H54 (cell line): ENCODE measurements at regions not wholly inside any gene's neighbourhood (a gene's known extent, or its start where the extent isn't known, plus 50 kb on each side); places are given as distances from the start of the nearest gene placed in this dataset.

Source experiments
- DNase-seq: peaks from one replicate; pipeline ENCODE4 v3.0.0; 2011; ENCODE audit warnings: low spot score, mixed read lengths; ENCODE audit not compliant: insufficient read length
- FAIRE-seq: peaks from 3 replicates; lab custom pipeline; 2011; peaks lifted over from hg19 to GRCh38; lab: Jason Lieb, UNC
- POLR2A ChIP-seq: IDR thresholded peaks from 2 replicates; pipeline ENCODE4 v1.6.1; 2011; ENCODE audit warnings: low read depth, mild to moderate bottlenecking, low read length

DNA sequence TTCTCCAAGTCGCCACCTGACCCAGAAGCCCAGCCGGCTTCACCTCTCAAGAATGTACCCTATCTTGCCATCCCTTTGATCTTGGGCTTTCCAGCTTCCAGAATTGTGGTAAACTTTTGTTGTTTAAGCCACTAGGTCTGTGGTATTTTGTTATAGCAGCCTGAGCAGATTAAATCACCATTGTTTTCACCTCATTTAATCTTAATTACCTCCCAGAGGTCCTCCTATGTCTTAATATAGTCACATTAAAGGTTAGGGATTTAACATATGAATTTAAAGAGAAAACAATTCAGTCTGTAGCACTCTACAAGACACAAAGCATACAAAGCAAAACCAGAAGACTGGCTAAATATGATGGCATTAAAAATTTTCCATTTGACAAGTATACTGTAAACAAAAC is 123.4 kb upstream of the CADM2 start:
- TF ChIP-seq POLR2A, result no peak
- FAIRE-seq (no peak), DNase-seq (no peak)

DNA sequence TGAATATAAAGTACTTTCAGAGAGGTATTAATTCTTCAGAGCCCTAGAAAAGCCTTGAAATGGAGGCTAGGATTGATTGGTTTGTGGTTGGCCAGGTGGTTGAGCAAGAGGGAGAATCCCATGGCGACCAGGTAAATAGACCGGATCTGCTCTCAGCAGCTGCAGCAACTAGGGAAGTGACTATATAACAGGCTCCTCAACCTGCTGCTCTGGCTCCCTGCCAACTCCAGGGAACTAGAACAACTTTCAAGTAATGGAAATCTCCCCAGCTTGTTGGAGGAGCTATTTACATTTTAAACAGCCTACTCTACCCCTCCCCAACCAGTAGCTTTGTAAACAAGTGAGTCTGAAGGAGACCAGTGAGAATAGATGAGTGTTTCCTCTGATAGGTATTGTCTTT is 121.8 kb upstream of the CADM2 start:
- TF ChIP-seq POLR2A, result no peak
- no peak for DNase-seq
- FAIRE-seq, result no peak

DNA sequence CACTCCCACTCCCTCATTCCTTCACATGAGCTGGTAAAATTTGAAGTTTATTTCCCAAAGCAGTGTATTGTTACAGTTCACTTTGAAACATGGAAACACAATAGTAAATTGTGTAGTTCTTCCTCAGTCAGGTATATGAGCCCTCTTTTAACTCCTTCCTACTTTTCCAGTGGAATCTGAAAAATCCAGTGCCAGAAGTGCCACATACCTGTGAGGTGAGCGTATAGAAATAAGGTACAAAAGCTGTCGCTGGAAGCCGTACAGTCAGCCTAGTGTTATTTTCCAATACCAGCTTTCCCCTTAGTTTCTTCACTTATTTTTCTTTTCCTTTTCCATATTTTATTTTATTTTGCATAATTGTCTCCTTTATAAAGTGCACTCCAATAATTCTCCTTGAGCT is 81.7 kb upstream of the CADM2 start:
- DNase-seq, result no peak
- no peak for FAIRE-seq
- no peak for TF ChIP-seq POLR2A

DNA sequence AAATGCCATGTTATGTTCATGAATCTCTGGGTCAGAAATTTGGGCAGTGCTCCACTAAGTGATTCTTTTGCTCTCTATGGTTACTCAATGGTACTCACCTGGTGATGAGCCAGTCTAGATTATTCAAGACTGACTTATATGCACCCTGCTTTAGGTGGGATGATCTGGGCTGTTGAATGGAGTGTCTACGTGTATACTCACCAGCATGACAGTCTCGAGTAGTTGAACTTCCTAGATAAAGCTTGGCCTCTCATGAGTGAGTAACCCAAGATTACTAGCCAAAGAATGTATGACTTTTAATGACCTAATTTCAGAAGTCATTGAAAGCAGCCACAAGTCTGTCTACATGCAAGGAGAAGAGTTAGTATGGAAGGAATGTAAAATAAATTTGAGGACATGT is 77.5 kb upstream of the CADM2 start:
- DNase-seq (no peak), FAIRE-seq (no peak)
- no peak for TF ChIP-seq POLR2A

DNA sequence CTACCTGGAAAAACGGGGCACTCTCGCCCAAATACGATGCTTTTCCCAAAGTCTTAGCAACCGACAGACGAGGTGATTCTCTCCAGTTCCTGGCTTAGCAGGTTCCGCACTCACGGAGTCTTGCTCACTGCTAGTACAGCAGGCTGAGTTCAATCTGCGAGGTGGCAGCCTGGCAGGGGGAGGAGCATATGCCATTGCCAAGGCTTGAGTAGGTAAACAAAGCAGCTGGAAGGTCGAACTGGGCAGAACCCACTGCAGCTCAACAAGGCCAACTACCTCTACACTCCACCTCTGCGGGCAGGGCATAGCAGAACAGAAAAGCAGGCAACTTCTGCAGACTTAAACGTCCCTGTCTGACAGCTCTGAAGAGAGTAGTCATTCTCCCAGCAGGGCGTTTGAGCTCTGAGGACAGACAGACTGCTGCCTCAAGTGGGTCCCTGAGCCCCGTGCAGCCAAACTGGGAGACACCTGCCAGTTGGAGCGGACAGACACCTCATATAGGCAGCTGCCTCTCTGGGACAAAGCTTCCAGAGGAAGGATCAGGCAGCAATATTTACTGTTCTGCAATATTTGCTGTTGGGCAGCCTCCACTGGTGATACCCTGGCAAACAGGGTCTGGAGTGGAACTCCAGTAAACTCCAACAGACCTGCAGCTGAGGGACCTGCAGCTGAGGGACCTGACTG is 73.4 kb upstream of the CADM2 start:
- no peak for DNase-seq
- no peak for FAIRE-seq
- no peak for TF ChIP-seq POLR2A

DNA sequence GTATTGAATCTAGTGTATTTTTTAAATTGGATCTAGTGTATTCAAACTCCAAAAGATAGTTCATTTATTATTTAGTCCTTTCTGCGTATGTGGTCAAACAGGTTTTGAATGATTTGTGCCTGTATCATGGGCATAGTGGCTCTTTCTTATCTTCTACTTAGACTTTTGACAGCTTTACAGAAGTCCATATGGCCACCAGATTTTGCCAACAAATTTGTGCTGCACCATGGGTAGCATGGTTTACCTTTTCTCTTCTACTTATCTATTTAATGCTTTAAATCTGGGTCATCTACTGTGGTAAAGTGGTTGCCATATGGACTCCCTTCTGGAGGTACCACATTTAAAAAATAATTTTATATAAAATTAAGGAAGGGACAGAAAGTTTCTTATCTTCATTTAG is 66.9 kb upstream of the CADM2 start:
- FAIRE-seq (no peak), DNase-seq (no peak)
- no peak for TF ChIP-seq POLR2A

DNA sequence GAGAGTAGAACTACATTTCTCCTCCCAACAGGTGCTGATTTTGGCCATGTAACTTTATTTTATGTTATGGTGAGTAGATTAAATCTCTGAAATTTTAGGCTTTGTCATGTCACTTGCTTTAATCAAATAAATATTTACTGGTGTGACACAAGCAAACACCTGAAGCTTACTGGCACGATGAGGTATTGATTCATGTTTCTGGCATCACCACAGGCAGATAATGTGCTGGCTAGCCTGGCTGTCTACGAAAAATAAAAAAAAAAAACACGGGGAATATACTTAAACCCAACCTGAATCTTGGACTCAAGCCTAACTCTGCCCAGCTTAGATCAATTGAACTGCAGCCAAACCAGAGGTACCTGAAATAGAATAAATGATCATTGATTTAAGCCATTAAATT is 65.6 kb upstream of the CADM2 start:
- FAIRE-seq, result no peak
- no peak for TF ChIP-seq POLR2A
- no peak for DNase-seq

DNA sequence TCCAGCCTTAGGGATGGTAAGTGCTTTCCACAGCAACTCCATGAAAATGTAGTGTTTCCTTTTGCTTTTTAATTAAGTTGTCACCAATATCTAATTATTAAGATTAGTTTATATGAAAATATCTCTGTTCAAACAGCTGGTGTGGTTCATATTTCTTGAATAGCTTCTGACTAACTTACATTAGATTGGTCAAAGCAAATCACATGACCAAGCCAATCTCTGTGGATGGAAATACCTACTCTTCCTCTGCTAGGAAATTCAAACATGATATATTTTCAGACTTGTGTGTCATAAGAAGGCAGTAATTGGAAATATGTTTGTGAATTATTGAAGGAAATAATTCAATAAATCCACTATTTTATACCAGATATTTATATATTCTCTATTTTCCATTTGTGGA is 54.6 kb upstream of the CADM2 start:
- no peak for TF ChIP-seq POLR2A
- FAIRE-seq, result no peak
- no peak for DNase-seq

DNA sequence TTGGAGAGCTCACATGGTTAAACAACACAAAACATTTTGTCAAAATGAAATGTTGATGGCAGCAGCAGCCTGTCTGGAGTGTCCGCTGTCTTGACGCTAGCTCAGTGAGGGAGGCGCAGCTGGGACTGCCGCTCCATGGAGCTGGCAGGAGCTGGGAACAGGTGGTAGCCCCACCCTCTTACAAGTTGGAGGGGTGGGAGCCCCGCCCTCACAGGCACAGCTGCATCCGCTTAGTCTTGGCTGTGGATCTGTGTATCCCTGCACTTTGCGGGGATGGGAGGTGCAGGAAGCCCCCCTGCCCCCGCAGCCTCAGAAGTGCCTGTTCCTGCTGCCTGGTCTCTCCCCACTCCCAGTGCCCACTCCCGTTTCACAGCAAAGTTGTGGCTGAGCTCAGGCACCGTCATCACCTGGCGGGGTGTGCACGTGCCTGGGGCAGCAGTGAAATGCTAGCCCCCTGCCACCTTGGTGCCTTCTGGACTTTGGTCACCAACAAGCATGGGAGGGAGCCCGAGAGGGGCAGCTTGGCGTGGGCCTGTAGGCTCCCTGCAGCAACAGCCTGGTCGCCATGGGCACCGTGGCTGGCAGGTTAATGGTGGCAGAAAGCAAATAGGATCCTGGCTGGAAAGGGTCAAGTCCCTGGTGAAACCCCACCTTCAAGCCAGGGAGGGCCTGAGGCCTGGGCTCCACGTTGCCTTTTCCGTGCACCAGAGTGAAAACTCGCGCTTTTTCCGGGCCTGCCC is 53.8 kb upstream of the CADM2 start:
- DNase-seq, result no peak
- no peak for FAIRE-seq
- TF ChIP-seq POLR2A, result no peak

DNA sequence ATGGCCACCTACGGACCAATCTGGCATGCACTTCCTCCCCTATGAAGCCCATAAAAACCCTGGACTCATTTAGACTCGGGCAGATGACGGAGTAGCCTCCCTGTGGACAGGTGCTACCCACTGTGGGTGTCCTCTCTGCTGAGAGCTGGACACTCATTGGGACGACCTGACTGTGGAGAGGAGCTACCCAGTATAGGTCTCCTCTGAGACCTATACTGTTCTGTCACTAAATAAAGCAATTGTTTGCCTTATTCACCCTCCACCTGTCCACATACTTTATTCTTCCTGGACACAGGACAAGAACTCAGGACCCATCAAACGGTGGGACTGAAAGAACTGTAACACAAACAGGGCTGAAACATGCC is 53.3 kb upstream of the CADM2 start:
- FAIRE-seq (no peak), DNase-seq (no peak)
- TF ChIP-seq POLR2A, result no peak

DNA sequence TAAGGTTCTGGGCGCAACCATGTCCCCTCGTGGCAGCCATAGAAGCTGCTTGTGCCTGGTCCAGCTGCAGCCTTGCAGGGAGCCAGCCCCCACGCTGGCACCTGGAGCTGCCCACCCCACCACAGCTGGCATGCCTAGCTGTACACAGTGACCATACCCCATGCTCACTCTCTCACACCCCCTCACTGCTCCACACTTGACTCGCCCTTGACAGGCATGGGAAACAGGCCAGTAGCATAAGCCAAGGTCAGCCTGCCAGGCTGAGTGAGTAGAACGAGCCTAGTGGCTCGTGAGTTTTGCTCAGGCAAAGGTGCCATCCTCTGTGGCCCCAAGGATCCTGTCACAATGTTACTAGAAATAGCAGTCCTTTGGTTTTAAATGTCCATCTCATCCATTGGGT is 52.7 kb upstream of the CADM2 start:
- TF ChIP-seq POLR2A, result no peak
- no peak for FAIRE-seq
- DNase-seq, result no peak
